Mammary epithelial cell (primary cell): ENCODE measurements at regions not wholly inside any gene's neighbourhood (a gene's known extent, or its start where the extent isn't known, plus 50 kb on each side); places are given as distances from the start of the nearest gene placed in this dataset.
"Not testable (repeated sequence)": the region's sequence is repeated elsewhere in the genome, so short reads cannot be mapped to it uniquely, and the experiment has no call there.

Experiments used
- CTCF ChIP-seq, 2 donors: IDR thresholded peaks in 1 of 2; conservative IDR thresholded peaks in 1 of 2; 2 replicates each; pipeline ENCODE4 v1.5.1; 2011 to 2012; ENCODE audit warnings: inconsistent platforms in 2 of 2, low read length in 2 of 2, mild to moderate bottlenecking in 2 of 2, control low read depth in 1 of 2, low read depth in 1 of 2; ENCODE audit not compliant: insufficient read depth in 1 of 2; ENCODE audit errors: extremely low read depth in 1 of 2
- EZH2 ChIP-seq: IDR thresholded peaks from 2 replicates; pipeline ENCODE4 v1.6.1; 2012; ENCODE audit warnings: low read length, inconsistent platforms, borderline replicate concordance

DNA sequence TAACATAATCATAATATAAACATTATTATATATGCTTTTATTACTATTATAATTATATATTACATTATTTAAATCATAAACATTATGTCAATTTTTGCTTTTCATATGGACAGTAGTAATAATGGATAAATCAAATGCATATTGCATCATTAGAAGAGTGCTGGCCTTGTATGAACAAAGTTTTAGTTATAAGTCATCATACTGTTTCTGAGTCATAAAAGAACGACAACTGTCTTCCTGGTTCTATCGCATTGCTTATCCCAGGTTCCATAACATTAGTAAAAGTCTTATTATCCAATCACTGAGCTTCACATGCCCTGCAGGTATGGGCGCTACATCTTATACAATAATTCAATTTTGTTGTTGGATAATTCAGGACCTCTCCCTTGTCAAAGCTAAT is 225.8 kb downstream of the SPATA31A1 start:
- TF ChIP-seq CTCF (conservative IDR thresholded peaks at IDR 0.05 in 1 of 2, IDR thresholded peaks at IDR 0.05 in 1 of 2; ENCODE audit: extremely low read depth in 1 of 2, insufficient read depth in 1 of 2, low read depth in 1 of 2, low read length in 2 of 2); EZH2: not testable (repeated sequence)
